ENCODE measurements at regions not wholly inside any gene's neighbourhood (a gene's known extent, or its start where the extent isn't known, plus 50 kb on each side); places are given as distances from the start of the nearest gene placed in this dataset.

- intact Hi-C loops (cut with DNase I), result no loop called here
- TF ChIP-seq POLR2AphosphoS5 (IDR thresholded peaks at IDR 0.05; ENCODE audit: insufficient read depth in 1 of 2, low read depth in 1 of 2) (no peak), POLR2A (IDR thresholded peaks at IDR 0.05) (no peak), CTCF (IDR thresholded peaks at IDR 0.05) (no peak)
- H3K4me3 ChIP-seq, result no peak overlapping the region
- no peak overlapping the region for H3K27ac ChIP-seq
- H3K36me3 ChIP-seq, result no peaks in the 10 kb centered on the region
- DNase-seq (ENCODE audit: extremely low spot score in 2 of 2), result no peak
- H3K9me3 ChIP-seq, result no peaks in the 10 kb centered on the region
- H3K4me1 ChIP-seq, result no peaks in the 10 kb centered on the region
- H3K27me3 ChIP-seq, result no peaks in the 10 kb centered on the region
Measured at GRCh38 chr4:116953947-116954346, 131.4 kb downstream of the TRAM1L1 start.

- DNase-seq (ENCODE audit: extremely low spot score in 2 of 2), result no peak
- H3K36me3 ChIP-seq, result no peaks in the 10 kb centered on the region
- intact Hi-C loops (cut with DNase I), result no loop called here
- no peaks in the 10 kb centered on the region for H3K4me1 ChIP-seq
- no peaks in the 10 kb centered on the region for H3K9me3 ChIP-seq
- H3K27ac ChIP-seq, result no peak overlapping the region
- H3K27me3 ChIP-seq, result no peaks in the 10 kb centered on the region
- no peak overlapping the region for H3K4me3 ChIP-seq
- TF ChIP-seq POLR2AphosphoS5 (IDR thresholded peaks at IDR 0.05; ENCODE audit: insufficient read depth in 1 of 2, low read depth in 1 of 2), result no peak
- no peak for TF ChIP-seq POLR2A (IDR thresholded peaks at IDR 0.05)
- no peak for TF ChIP-seq CTCF (IDR thresholded peaks at IDR 0.05)
Measured at GRCh38 chr4:116952530-116953136, 132.7 kb downstream of the TRAM1L1 start.

- H3K27me3 ChIP-seq, result no peaks in the 10 kb centered on the region
- intact Hi-C loops (cut with DNase I), result no loop called here
Measured at GRCh38 chr4:116949856-116950255, 135.5 kb downstream of the TRAM1L1 start.

GRCh38 chr4:116942315-116942714, 143.1 kb downstream of the TRAM1L1 start:
- Histone ChIP-seq H3K4me3 (no peak overlapping the region), H3K4me1 (no peaks in the 10 kb centered on the region), H3K27me3 (no peaks in the 10 kb centered on the region), H3K36me3 (no peaks in the 10 kb centered on the region), H3K27ac (no peak overlapping the region), H3K9me3 (no peaks in the 10 kb centered on the region)
- intact Hi-C loops (cut with DNase I), result no loop called here
- TF ChIP-seq POLR2AphosphoS5 (IDR thresholded peaks at IDR 0.05; ENCODE audit: insufficient read depth in 1 of 2, low read depth in 1 of 2), result no peak
- no peak for TF ChIP-seq CTCF (IDR thresholded peaks at IDR 0.05)
- no peak for TF ChIP-seq POLR2A (IDR thresholded peaks at IDR 0.05)
- no peak for DNase-seq (ENCODE audit: extremely low spot score in 2 of 2)

More at GRCh38 chr4:116949856-116950255, 135.5 kb downstream of the TRAM1L1 start:
- DNase-seq (ENCODE audit: extremely low spot score in 2 of 2), result no peak
- Histone ChIP-seq H3K27ac (no peak overlapping the region), H3K36me3 (no peaks in the 10 kb centered on the region), H3K4me1 (no peaks in the 10 kb centered on the region), H3K9me3 (no peaks in the 10 kb centered on the region), H3K4me3 (no peak overlapping the region)
- no peak for TF ChIP-seq POLR2A (IDR thresholded peaks at IDR 0.05)
- TF ChIP-seq POLR2AphosphoS5 (IDR thresholded peaks at IDR 0.05; ENCODE audit: insufficient read depth in 1 of 2, low read depth in 1 of 2), result no peak
- TF ChIP-seq CTCF (IDR thresholded peaks at IDR 0.05), result no peak

- Histone ChIP-seq H3K9me3 (no peaks in the 10 kb centered on the region), H3K36me3 (no peaks in the 10 kb centered on the region), H3K4me3 (no peak overlapping the region), H3K27ac (no peak overlapping the region), H3K27me3 (no peaks in the 10 kb centered on the region), H3K4me1 (peaks cover 5% of the 10 kb centered on the region)
- intact Hi-C loops (cut with DNase I), result no loop called here
- TF ChIP-seq POLR2A (IDR thresholded peaks at IDR 0.05) (no peak), CTCF (IDR thresholded peaks at IDR 0.05) (no peak), POLR2AphosphoS5 (IDR thresholded peaks at IDR 0.05; ENCODE audit: insufficient read depth in 1 of 2, low read depth in 1 of 2) (no peak)
- no peak for DNase-seq (ENCODE audit: extremely low spot score in 2 of 2)
Measured at GRCh38 chr4:116930329-116930728, 155.0 kb downstream of the TRAM1L1 start.

Measured in vagina (tissue), 2 donors.